Activated T-helper 1 cell treated with Interleukin-2 at 50 U/mL for 16 hours (primary cell): ENCODE measurements at regions not wholly inside any gene's neighbourhood (a gene's known extent, or its start where the extent isn't known, plus 50 kb on each side); places are given as distances from the start of the nearest gene placed in this dataset.

Experiments
- DNase-seq: peaks from one replicate; pipeline ENCODE4 v3.0.0-alpha.2; 2020; ENCODE audit warnings: low read depth

DNA sequence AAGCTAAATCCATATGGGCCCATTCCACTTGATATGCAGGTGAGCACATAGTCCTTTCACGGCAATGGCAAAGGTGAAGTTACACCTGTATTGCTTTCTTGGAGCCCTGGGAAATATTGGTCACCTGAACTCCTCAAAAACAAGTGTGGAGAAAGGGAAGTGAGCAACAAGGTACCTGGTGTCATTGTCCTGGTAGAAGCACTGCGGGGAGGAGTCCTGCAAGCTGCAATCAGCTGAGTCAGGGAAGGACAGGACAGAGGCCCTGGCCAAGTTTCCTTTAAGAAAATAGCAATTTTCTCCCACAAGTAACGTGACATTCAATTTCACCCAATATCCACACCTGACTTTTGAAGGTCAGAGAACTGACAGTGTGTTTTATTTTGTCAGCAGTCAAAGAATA, 389.1 kb downstream of the IRS2 start:
- no peak for DNase-seq

DNA sequence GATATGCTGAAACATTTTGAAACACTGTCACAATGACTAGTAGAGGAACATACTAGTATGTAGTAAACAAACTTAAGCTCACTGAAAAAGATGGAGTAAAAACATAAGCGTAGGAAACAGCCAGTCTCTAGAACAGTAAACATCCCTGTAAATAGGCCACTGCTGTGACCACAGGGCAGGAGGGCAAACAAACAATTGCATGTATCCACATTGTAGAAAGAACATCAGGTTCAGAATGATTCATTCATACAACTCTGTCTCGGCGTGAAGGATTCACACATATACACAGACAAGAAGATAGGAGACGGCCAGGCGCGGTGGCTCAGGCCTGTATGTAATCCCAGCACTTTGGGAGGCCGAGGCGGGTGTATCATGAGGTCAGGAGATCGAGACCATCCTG, 390.1 kb downstream of the IRS2 start:
- DNase-seq, result no peak

DNA sequence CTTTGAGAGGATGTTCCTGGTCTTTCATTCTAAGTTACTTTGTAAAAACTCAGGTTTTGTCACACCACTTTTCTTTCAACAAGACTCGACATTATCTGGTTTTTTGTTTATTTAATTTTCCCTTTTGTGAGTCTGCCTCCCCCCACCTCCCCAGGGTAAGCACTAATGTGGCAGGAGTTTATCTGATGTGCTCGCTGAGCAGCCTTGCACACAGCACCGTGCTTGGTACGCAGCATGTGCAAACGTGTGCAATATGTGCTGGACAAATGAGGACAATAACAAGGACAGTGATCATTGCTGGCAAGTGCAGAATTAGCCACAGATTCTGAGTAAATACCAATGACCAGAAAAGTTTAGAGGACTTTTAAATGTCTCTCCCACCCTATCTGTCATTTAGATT, 391.4 kb downstream of the IRS2 start:
- no peak for DNase-seq

DNA sequence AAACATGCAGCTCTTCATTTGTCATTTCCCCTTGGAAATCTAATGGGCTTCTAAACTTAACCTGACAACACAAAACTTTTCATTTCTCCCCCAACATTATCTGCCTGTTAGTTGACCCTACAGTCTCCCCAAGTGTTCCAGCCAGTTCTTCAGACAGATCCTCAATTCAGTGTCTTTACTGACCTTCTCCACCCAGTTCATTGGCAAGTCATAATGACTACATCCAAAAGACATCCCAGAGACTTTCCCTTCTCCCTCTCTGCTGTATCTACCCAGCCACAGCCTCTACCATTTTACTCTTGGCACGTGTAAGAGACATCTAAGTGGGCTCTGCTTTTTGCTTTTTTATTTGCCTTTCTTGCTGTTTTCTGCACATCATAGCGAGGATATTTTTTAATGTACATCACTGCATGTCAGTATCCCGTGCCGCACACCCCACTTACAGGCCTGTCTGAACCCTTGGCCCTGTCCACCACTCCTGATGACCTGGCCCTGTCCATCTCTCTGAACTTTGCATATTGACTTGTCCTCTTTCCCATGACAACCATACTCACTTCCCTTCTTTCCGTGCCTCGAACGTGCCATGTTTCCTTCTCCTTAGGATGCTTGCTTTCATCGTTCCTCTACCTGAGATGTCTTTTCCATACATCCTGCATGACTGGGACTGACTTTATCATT, 391.9 kb downstream of the IRS2 start:
- DNase-seq, result no peak

DNA sequence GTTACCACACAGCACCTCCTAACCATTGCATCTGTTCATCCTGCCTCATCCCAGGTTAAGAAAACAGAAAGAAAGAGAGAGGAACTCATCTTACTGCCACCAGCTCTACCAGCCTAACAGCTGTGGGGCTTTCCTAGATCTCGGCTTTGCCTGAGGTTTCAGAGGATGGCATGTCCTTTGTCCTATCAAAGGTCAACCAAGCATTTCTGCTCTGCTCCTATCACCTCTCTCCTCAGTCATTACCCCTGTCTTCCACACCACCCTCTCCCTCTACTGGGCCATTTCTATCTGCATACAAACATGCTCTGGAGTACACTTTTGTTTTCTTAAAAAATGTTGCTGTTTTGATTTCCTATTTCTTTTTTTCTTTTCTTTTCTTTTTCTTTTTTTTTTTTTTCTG, 393.3 kb downstream of the IRS2 start:
- no peak for DNase-seq

DNA sequence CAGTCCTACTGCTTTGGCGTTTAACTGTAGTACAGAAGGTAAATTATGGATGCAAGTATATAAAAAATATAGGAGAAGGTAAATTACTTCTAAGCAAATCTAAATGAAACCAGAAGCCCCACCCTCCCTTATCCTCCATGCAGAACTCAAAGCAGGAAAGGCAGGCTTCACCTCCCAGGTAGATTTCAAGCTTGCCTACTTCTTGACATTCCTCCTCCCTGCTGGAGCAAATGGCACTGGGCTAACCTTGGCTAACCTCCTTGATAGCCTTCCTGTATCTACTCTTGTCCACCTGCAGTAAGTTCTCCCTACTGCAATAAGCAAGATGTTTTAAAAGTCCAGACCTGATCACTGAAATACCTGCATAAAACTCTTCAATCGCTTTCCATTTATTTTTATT, 396.0 kb downstream of the IRS2 start:
- no peak for DNase-seq

DNA sequence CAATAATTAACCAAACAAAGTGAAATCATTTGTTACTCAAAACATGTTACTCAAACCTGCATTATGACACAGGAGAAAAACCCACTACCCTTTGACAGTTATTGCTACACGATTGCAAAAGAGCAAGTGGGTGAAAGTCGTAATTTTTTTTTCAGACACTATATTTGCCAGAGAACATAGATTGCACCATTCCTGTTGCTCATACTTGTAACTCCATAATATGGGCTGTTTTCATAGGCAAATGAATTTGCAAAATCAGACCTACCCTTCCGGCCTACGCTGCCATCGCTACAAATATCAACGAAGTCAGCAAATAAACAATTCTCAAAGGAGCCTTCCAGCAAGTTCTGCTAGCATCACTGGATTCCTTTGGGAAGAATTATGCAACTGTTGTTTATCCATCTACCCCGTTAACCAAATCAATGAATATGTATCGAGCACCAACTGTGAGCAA, 396.5 kb downstream of the IRS2 start:
- no peak for DNase-seq

DNA sequence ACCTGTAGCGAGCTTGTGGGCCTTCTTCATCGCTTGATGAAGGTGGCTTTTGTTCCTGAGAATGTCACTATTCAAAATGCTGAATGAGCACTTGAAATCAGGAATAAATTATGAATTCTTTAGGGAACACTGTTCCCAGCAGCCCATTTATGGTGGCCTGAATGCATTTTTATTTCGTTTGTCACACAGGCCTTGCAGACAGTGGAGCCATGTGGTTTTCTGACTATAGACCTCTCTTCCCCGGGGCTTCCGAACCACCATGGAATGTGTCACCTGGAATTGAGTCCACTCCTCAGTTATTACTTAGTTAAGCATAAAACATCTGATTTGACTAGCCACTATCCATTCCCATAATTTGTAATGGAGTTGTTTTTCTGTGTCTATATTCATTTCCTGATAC, 396.9 kb downstream of the IRS2 start:
- no peak for DNase-seq

DNA sequence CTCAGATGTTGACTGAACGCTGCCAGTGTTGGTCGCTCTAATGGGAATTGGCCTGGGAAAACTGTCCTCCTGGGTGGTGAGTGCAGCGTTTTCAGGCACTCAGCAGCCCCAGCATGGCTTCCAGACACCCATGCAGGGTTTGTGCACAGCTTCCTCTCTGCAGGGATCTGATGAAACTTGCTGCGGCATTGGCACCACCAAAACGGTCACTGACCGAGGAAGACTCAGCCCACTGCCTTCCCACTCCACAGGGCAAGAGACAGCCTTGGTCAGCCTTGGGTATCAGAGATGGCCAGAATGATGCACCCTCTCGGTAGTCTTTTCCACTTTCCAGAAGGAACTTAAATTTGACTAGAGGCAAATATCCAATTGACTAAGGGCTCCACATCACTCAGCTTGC, 398.9 kb downstream of the IRS2 start:
- no peak for DNase-seq

DNA sequence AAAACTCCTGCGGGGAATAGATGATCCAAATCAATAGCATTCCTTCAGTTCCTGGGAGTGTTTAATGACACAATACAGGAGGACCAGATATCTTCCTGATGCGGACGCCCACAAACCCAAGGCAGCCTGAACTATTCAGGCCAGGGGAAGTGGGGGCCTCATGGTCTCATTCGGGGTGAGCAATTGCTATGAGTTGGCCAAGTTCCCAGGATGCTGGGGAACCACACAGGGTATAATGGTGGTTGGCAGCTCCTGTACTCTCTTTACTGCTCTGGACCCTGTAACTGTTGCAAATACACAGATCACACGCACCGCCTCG, 401.2 kb downstream of the IRS2 start:
- no peak for DNase-seq

DNA sequence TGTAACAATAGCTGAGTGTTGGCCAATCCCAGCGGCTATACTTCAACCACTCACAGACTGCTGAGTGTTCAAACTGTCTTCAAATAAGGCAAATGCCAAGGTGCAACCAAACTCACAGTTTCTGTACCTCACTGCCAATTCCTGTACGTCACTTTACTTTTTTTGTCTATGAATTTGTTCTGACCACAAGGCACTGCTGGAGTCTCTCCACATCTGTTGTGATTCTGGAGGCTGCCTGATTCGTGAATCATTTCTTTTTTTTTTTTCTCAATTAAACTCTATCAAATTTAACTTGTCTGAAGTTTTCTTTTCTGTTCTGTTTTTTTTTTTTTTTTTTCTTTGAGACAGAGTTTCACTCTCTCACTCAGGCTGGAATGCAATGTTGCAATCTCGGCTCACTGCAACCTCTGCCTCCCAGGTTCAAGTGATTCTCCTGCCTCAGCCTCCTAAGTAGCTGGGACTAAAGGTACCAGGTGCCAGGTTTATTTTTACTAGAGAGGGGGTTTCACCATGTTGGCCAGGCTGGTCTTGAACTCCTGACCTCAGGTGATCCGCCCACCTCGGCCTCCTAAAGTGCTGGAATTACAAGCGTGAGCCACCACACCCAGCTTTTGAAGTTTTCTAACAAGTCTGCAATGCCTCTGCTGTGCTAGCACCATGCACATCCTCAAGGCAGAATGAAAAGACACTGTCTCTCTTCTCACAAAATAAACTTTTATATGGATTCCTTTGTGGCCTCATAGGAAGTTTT, 401.7 kb downstream of the IRS2 start:
- no peak for DNase-seq

DNA sequence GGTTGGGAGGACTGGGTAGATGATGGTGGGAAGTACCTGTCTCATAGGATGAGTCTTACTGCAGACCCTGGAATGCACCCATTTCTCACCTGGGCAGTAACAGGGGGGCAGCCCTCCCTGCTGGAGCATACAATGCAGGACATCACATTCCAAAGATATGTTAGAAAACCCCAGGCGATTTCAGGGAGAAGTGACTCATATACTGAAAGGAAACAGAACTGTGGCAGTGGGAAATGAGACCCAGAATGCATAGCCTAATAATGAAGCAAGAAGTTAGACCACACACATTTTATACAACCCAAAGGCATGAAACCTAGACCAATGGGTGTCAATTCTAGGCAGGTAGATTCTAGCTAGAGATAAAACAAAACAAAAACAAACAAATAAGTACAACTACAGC, 402.7 kb downstream of the IRS2 start:
- DNase-seq, result no peak

DNA sequence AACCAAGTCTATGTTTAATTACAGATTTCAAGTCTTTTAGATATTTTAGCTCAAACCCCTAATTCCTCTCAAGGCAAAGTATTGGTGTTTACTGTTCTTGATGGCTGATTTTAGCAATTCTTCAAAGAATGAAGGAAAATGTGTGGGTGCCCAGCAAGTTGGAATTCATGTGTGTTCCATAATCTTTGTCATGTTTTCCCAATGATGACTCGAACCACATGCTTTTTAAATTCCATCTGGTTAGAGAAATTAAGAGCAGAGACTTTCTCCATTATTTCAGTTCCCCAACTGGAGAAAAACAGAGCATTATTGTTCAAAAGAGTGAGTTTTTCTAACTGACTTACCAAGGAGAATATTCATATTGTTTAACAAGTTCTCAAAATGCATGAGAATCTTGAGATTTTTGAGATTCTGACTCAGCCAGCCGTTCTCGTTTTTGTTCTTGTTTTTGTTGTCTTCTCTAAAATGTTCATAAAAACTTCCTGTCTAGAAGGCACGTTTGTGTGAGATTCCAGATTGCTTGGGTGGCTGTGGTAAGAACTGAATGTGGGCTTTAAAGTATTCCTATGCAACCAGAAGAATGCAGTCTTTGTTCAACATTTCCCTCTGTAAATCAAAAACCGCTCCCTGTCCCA, 404.7 kb downstream of the IRS2 start:
- DNase-seq, result no peak

DNA sequence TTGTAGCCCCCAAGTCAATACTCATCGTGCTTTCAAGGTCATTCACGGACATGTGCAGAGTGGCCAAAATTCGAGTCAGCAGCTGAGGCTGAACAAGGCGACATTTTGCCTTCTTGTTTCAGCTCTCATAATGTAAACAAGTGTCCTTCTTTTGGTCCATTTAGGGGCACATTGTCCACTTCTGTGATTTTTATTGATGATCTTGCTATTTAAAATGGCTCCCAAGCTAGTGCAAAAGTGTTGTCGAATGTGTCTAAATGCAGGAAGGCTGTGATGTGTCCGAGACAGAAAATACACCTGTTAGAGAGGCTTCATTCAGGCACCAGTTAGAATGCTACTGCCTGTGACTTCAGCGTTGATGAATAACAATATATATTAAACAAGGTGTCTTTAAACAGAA, 405.9 kb downstream of the IRS2 start:
- DNase-seq, result no peak

DNA sequence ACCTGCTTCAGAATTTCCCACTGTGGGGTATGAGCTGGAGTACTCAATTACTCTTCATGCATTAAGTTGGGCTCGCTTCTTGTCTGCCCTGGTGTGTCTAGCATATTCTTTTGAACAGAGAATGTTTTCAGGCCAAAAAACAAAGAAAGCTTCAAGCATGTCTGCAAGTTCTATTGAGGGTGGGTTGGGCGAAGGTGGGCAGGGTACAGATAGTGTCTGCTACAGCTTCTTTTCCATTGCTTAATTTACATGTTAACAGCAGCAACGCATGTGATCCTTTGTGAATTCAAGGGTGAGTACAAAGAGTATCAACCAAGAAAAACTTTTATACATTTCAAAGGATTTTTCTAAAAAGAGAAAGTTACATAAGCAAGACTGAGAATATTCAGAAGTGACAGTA, 406.5 kb downstream of the IRS2 start:
- DNase-seq, result no peak

DNA sequence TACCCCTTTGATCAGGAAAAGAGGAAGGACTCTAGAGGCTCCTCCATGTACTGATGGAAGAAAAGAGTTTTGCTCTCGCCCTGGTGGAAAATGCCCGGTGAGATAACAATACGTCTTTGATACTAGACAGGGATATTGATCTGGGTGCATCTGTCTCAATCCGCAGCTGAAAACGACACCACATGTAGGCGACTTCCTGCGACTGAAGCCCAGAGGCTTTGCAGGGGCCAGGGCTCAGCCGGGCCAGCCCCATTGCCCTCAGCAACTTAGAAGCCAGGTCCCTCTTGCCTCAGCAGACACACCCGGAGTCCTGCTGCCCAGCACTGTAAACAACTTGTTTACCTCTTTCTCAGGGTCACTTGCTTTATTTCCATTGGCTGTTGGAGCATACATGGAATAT, 409.4 kb downstream of the IRS2 start:
- no peak for DNase-seq

DNA sequence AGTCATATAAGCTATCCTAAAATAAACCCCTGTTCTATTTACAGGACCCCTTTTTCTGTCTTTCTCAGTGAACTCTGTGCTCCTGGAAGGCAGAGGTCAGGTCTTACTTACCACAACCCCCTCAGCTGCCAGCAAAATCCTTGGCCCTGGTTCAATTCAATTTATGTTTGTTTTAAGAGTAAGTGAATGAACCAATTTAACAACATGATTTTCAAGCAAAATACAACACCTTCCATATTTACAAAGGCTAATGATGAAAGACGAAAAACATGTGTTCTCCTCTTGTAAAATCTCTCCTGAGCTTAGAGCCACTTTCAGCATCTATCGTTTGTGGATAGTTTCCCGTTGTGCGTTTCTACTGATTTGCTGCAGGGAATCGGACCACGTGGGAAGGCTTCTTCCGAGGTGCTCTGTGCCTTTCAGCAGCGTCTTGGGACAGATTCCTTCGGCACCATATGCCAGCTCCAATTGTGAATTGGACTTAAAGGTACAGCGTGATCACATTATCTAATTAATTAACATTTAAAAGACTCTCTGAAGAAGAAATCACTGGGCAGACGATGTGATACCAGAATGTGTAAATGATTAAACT, 411.7 kb downstream of the IRS2 start:
- DNase-seq, result no peak

DNA sequence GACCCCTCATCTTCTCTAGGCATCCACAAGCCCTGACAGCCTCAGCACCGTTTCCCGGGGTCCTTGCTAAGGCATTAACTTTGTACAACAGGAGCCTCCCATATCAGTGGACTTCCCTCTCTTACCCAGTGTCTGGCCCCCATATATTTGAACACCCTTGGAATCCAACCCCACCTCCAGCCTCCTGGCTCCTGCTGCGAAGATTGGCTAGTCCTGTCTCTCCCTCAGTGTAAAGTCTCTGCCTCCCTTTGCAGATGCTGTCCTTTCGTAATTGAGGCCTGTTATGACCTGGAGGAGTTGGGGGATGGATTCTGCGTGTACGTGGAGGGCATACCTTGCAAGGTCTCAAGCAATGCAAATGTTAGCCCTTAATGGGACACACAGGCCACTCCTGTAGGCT, 413.7 kb downstream of the IRS2 start:
- DNase-seq, result no peak

DNA sequence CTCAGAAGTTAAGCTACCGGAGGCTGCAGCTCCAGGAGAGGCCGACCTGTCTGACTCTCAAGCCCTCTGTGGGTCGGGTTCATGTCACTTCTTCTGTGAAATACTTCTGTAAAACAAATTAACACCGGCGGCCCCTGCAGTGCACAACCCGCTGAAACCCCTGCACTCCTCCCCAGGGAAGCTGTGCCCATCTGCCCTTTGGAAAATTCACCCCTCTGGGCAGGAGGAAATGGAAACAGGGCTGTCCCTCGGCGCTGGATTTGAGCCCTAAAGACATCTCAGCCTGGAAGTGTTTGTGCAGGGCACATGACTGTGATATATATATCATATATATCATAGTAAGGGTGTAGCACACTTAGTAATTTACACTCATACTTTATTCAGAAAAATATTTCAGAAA, 415.3 kb downstream of the IRS2 start:
- no peak for DNase-seq

DNA sequence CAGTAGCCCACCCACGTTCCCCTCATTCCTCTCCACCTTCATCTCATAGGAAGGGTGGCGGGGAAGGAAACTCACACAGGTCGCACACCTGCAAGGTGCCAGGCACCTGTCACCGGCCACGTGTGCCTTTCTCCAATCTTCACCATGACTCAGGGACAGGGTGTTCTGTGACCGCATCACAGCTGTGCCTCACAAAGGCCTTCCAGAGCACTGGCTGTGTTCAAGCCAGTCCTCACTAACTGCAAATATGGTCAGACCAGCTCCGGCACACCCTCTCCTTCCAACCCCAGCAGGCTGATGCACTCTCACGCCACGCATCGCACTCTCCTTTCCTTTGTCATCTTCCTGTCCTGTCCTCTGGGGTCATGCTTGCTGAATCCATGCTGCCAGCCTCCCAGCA, 415.9 kb downstream of the IRS2 start:
- DNase-seq, result no peak

DNA sequence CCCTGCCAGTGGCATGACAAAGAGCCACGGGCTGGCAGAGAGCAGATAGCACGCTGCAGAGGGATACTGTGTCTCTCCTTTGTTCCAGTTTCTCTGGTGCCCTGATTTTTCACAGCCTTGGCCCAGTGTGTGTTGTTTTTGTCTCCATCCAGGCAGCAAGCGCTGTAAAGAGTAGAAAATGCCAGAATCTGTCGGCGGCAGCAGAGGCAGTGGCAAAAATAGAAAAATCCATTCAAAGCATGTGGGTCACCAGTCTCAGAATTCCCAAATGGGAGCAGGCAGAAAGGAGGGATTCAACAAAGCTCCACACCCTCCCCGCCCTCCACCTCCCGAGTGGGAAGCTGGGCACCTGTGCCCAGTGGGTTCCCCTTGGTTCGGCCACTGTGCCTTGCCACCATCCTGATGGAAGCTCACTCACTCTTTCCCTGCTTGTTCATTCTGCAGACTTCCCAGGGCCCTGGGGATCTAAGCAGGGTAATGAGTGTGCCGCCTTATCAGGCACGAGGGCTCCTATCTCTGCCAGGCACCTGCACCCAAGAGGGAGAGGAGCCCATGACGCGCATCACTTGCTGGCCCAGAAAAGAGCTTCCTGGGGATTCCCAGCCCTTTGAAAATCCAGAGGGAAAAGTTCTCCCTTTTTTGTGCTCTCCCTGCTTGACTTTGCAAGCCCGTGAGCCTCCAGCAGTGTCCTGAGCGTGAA, 416.9 kb downstream of the IRS2 start:
- DNase-seq, result no peak

DNA sequence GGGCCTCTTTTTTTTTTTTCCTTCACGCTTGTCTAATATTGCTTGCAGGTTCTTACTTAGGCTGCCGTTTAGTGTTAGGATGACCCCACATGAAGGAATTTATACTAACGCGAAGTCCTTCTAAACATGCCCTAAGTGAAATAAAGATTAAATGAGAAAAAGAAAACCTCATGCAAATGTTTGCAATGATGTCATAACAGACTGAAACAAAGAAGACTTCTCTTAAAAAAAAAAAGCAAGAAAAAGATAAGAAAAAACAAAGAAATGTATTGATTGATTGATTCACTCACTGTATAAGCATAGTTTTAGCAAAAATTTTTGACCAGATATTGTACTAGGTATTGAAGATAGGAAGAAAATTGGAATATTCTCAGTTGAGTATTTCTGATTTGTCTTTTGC, 418.2 kb downstream of the IRS2 start:
- DNase-seq, result no peak

DNA sequence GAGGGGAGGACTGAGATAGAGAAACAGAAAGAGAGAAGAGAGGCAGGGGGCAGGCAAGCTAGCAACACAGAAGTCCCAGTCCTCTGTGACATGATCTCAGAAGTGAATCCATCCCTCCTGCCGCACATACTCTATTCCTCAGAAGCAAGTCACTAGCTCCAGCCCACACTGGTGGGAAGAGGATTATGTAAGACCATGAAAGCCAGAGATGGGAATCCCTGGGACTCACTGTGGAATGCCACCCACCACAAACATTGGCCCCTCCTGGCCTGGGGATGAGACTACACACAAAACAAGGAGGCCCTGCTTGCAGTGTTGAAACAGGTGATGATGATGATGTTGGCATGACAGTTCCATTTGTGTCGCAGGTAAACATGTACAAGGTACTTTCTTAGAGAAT, 419.9 kb downstream of the IRS2 start:
- no peak for DNase-seq
